C4-2B (cell line): ENCODE measurements at regions not wholly inside any gene's neighbourhood (a gene's known extent, or its start where the extent isn't known, plus 50 kb on each side); places are given as distances from the start of the nearest gene placed in this dataset.

Source experiments
- H3K27ac ChIP-seq: fragments of 450-650 bp; 2 replicates; pipeline ENCODE4 v1.5.1; 2017
- CTCF ChIP-seq: fragments of 450-650 bp; conservative IDR thresholded peaks from 2 replicates; pipeline ENCODE4 v1.5.1; 2017; ENCODE audit warnings: mild to moderate bottlenecking
- ZFX ChIP-seq: fragments of 450-650 bp; IDR thresholded peaks from 2 replicates; pipeline ENCODE4 v1.6.1; 2017

- no peak overlapping the region for H3K27ac ChIP-seq
- TF ChIP-seq ZFX (no peak), CTCF (no peak)
These were observed 168.2 kb upstream of the SEMA3A start for GRCh38 chr7:84362828-84363227.

- TF ChIP-seq ZFX: no peak
- no peak for TF ChIP-seq CTCF
- no peak overlapping the region for H3K27ac ChIP-seq
These were observed 167.8 kb upstream of the SEMA3A start for GRCh38 chr7:84362360-84362759.

DNA sequence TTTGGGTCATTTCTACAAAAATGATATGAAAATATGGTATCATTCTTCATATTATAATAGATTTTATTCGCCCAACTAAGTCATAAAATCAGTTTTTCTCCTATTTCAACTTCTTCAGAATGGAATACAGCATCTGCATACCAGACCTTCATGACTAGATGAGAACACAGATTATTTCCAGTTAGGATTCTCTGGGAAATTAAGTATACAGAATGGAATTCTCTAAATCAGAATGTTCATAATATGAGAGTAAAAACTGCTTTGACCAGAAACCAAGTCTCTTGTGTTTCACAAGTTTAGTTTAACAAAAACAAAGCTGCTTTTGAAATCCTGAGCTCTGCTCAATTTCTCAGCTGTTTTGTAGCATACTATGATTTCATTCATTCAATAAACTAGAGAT lies 160.3 kb upstream of the SEMA3A start:
- TF ChIP-seq CTCF (no peak), ZFX (no peak)
- no peak overlapping the region for H3K27ac ChIP-seq

DNA sequence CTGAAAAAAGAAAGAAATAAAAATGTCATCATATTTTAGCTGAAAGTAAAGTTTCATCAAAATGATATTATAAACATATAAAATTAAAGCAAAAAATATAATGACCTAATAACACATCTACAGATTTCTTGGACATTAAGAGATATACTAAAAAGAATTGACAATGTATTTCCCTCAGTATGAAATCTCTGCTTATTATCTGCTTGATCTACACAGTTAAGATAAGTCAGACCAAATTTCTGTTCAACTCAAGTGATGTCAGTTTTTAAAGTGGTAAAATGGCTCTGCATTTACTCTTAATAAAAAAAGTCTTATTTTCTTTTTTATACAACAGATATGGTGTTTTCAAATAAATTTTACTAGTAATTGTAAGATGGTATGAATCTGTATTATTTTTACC lies 159.4 kb upstream of the SEMA3A start:
- H3K27ac ChIP-seq: no peak overlapping the region
- TF ChIP-seq ZFX: no peak
- no peak for TF ChIP-seq CTCF

GRCh38 chr7:84339306-84339705 lies 144.7 kb upstream of the SEMA3A start:
- TF ChIP-seq CTCF (no peak), ZFX (no peak)

DNA sequence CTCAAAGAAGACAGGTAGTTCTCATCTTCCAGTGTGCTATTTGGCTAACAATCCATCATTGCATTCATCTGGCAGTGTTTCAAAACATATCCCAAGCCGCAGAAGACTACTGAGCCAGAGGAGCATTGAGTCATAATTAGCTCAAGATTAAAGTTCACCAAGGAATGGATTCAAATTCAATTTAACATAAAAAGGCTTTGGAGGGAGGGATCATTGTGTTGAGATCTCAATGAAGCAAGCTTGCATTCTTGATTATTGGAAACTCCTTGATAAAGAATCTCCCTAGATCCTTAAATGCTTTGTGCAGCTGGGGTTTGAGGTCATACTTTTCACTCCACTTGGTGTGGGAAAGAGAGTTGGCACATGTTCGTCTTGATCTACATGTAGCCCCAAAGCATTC lies 142.8 kb upstream of the SEMA3A start:
- TF ChIP-seq ZFX (no peak), CTCF (no peak)
- H3K27ac ChIP-seq: no peak overlapping the region

More at GRCh38 chr7:84339306-84339705, 144.7 kb upstream of the SEMA3A start:
- no peak overlapping the region for H3K27ac ChIP-seq

GRCh38 chr7:84336766-84337165 lies 142.2 kb upstream of the SEMA3A start:
- H3K27ac ChIP-seq: no peak overlapping the region
- no peak for TF ChIP-seq ZFX

GRCh38 chr7:84336303-84336702 lies 141.7 kb upstream of the SEMA3A start:
- TF ChIP-seq CTCF: no peak
- TF ChIP-seq ZFX: no peak
- H3K27ac ChIP-seq: no peak overlapping the region
